Breast epithelium (tissue), 4 donors: ENCODE measurements at regions not wholly inside any gene's neighbourhood (a gene's known extent, or its start where the extent isn't known, plus 50 kb on each side); places are given as distances from the start of the nearest gene placed in this dataset.

Experiments
- DNase-seq, 2 donors: peaks; one replicate each; pipeline ENCODE4 v3.0.0-alpha.2; 2019; ENCODE audit warnings: low spot score in 2 of 2
- H3K27ac ChIP-seq, 2 donors: fragments of 200-600 bp; sonication (generic) in 1 of 2; one replicate each; pipeline ENCODE4 v1.5.1; 2016 to 2019; ENCODE audit warnings: mild to moderate bottlenecking in 1 of 2
- H3K27me3 ChIP-seq, 2 donors: fragments of 200-600 bp; sonication (generic) in 1 of 2; one replicate each; pipeline versions ENCODE4 v1.5.1 to v1.6.0; 2017 to 2019; ENCODE audit warnings: control low read depth in 1 of 2, mild to moderate bottlenecking in 1 of 2
- H3K36me3 ChIP-seq: fragments of 200-600 bp; one replicate; pipeline ENCODE4 v1.5.1; 2019
- H3K4me1 ChIP-seq, 2 donors: fragments of 200-600 bp; sonication (generic); one replicate each; pipeline ENCODE4 v1.5.1; 2016 to 2019; ENCODE audit warnings: control low read depth in 1 of 2
- H3K4me3 ChIP-seq, 3 donors: fragments of 200-600 bp; sonication (generic); 1 replicate in 2 of 3; 2 replicates in 1 of 3; pipeline ENCODE4 v1.5.1; 2016 to 2019; ENCODE audit warnings: mild to moderate bottlenecking in 3 of 3, moderate library complexity in 2 of 3
- H3K9me3 ChIP-seq, 2 donors: fragments of 200-600 bp; sonication (generic) in 1 of 2; one replicate each; pipeline ENCODE4 v1.5.1; 2016 to 2019; ENCODE audit warnings: control low read depth in 1 of 2
- CTCF ChIP-seq, 3 donors: fragments of 450-650 bp; IDR thresholded peaks; one replicate each; pipeline ENCODE4 v1.5.1; 2016 to 2017; ENCODE audit warnings: antibody characterized with exemption in 3 of 3, mild to moderate bottlenecking in 3 of 3, moderate library complexity in 3 of 3
- POLR2A ChIP-seq: fragments of 450-650 bp; IDR thresholded peaks from one replicate; pipeline ENCODE4 v1.6.1; 2016; ENCODE audit warnings: antibody characterized with exemption, mild to moderate bottlenecking, moderate library complexity
- POLR2AphosphoS5 ChIP-seq, 3 donors: sonication (generic); formaldehyde crosslinking; IDR thresholded peaks; one replicate each; pipeline ENCODE4 v1.6.1; 2017; ENCODE audit warnings: antibody characterized with exemption in 3 of 3
- intact Hi-C: fragments of 100-400 bp; cut with DNase I; formaldehyde crosslinking; loops from one replicate; pipeline ENCODE4 v1.15.1; 2023; ENCODE audit warnings: low total_unique reads

DNA sequence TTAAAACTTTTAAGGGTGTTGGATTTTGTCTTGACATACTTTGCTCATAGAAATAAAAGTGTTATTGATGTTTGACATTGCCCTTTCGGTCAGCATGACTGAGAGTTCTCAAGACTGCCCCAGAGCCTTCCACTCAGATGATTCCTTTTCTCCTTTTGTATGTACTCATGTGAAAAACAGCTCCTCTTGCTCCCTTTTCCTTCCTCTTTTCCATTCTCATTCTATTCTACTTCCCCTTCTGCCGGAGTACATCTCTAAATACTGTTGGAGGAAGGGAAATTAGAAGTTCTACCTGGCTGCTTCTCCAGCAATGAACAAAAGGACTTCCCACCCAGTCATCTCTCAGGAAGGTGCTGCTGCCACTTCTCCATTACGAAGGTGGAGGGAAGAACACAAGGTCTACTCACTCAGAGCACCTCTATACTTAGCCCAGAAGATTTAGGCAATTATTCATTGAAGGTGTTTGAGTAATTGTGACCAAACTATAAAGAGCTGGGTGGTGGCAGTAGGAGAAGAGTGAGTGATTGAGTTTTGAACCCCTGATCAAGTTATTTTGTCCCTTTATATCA lies 163.8 kb upstream of the MBNL1 start:
- H3K4me1 ChIP-seq, result no peaks in the 10 kb centered on the region
- no peak for DNase-seq
- H3K36me3 ChIP-seq, result no peaks in the 10 kb centered on the region
- no peak overlapping the region for H3K4me3 ChIP-seq
- intact Hi-C loops, result loop anchor here (10.0 kb wide), 2 partner anchors 690 to 1930 kb away; no protein-coding TSS in a partner anchor
- H3K27ac ChIP-seq, result no peak overlapping the region
- no peaks in the 10 kb centered on the region for H3K9me3 ChIP-seq
- H3K27me3 ChIP-seq, result no peaks in the 10 kb centered on the region
- TF ChIP-seq CTCF (IDR thresholded peaks at IDR 0.05), result no peak
- no peak for TF ChIP-seq POLR2AphosphoS5 (IDR thresholded peaks at IDR 0.05)
- no peak for TF ChIP-seq POLR2A

GRCh38 chr3:152105446-152105845 lies 163.3 kb upstream of the MBNL1 start:
- Histone ChIP-seq H3K27ac (no peak overlapping the region), H3K9me3 (no peaks in the 10 kb centered on the region), H3K4me1 (no peaks in the 10 kb centered on the region), H3K4me3 (no peak overlapping the region), H3K36me3 (no peaks in the 10 kb centered on the region), H3K27me3 (no peaks in the 10 kb centered on the region)
- TF ChIP-seq POLR2AphosphoS5 (IDR thresholded peaks at IDR 0.05), result no peak
- TF ChIP-seq CTCF (IDR thresholded peaks at IDR 0.05), result no peak
- no peak for TF ChIP-seq POLR2A
- intact Hi-C loops, result loop anchor here (10.0 kb wide), 2 partner anchors 689 to 1929 kb away; no protein-coding TSS in a partner anchor
- DNase-seq, result no peak

DNA sequence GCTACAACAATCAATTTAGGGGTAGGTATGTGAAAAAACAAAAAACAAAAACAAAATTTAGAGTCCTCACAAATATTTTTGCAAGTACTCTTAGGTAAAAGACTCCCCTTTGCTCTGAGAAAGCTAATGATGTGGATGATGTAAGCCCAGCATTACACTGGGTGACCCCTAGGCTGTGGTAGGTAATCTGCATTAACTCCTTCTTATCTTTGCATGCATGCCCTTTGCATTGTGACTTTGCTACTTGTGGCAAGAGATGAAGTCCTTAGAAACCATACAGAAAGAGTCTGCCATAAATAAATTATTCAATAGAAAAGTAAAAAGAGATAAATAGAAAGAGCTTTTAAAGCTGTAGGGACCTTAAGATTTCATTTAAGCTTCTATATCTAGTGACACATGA lies 159.7 kb upstream of the MBNL1 start:
- DNase-seq, result no peak
- Histone ChIP-seq H3K4me1 (no peaks in the 10 kb centered on the region), H3K36me3 (no peaks in the 10 kb centered on the region), H3K27me3 (no peaks in the 10 kb centered on the region), H3K27ac (no peak overlapping the region), H3K9me3 (no peaks in the 10 kb centered on the region), H3K4me3 (no peak overlapping the region)
- intact Hi-C loops, result loop anchor here (10.0 kb wide), 2 partner anchors 686 to 1926 kb away; no protein-coding TSS in a partner anchor
- TF ChIP-seq CTCF (IDR thresholded peaks at IDR 0.05) (no peak), POLR2AphosphoS5 (IDR thresholded peaks at IDR 0.05) (no peak), POLR2A (no peak)

- no peak for DNase-seq
- intact Hi-C loops, result no loop called here
- H3K9me3 ChIP-seq, result no peaks in the 10 kb centered on the region
- H3K4me1 ChIP-seq, result no peaks in the 10 kb centered on the region
- no peaks in the 10 kb centered on the region for H3K27me3 ChIP-seq
- H3K36me3 ChIP-seq, result no peaks in the 10 kb centered on the region
- H3K27ac ChIP-seq, result no peak overlapping the region
- H3K4me3 ChIP-seq, result no peak overlapping the region
- TF ChIP-seq CTCF (IDR thresholded peaks at IDR 0.05) (no peak), POLR2AphosphoS5 (IDR thresholded peaks at IDR 0.05) (no peak), POLR2A (no peak)
These were observed 155.3 kb upstream of the MBNL1 start for GRCh38 chr3:152113413-152113812.

- Histone ChIP-seq H3K27ac (no peak overlapping the region), H3K9me3 (no peaks in the 10 kb centered on the region), H3K4me1 (no peaks in the 10 kb centered on the region), H3K36me3 (no peaks in the 10 kb centered on the region), H3K27me3 (no peaks in the 10 kb centered on the region), H3K4me3 (no peak overlapping the region)
- intact Hi-C loops, result no loop called here
- TF ChIP-seq POLR2A (no peak), CTCF (IDR thresholded peaks at IDR 0.05) (no peak), POLR2AphosphoS5 (IDR thresholded peaks at IDR 0.05) (no peak)
- no peak for DNase-seq
These were observed 154.6 kb upstream of the MBNL1 start for GRCh38 chr3:152113992-152114651.
